NT2/D1 (cell line): ENCODE measurements at regions not wholly inside any gene's neighbourhood (a gene's known extent, or its start where the extent isn't known, plus 50 kb on each side); places are given as distances from the start of the nearest gene placed in this dataset.
A peak's percentile ranks its signal among the peaks of the same experiment; 100 is the strongest.

Experiments
- DNase-seq: peaks from one replicate; pipeline ENCODE4 v3.0.0-alpha.2; 2011; ENCODE audit warnings: low read depth, low spot score
- H3K27me3 ChIP-seq: 2 replicates; pipeline ENCODE4 v1.6.0; 2011; ENCODE audit warnings: mild to moderate bottlenecking; ENCODE audit not compliant: insufficient read length, insufficient read depth
- H3K36me3 ChIP-seq: 2 replicates; pipeline ENCODE4 v1.6.1; 2011; ENCODE audit warnings: mild to moderate bottlenecking, low read length, mixed read lengths; ENCODE audit not compliant: insufficient read depth, insufficient read length
- H3K4me1 ChIP-seq: 2 replicates; pipeline ENCODE4 v1.5.1; 2011; ENCODE audit not compliant: insufficient read depth, insufficient read length
- H3K4me3 ChIP-seq: 2 replicates; pipeline ENCODE4 v1.5.1; 2011; ENCODE audit warnings: low read depth; ENCODE audit not compliant: insufficient read length
- H3K9ac ChIP-seq: 2 replicates; pipeline ENCODE4 v1.6.0; 2011; ENCODE audit warnings: low read depth; ENCODE audit not compliant: insufficient read length
- H3K9me3 ChIP-seq: 2 replicates; pipeline ENCODE4 v1.5.1; 2011; ENCODE audit warnings: mild to moderate bottlenecking, low read length; ENCODE audit not compliant: insufficient read depth
- SUZ12 ChIP-seq: IDR thresholded peaks from 2 replicates; pipeline ENCODE4 v1.6.1; 2011; ENCODE audit not compliant: insufficient read length, insufficient read depth; ENCODE audit errors: extremely low read depth
- YY1 ChIP-seq: IDR thresholded peaks from 2 replicates; pipeline ENCODE4 v1.6.1; 2011; ENCODE audit not compliant: insufficient read length, insufficient read depth
- ZNF274 ChIP-seq: IDR thresholded peaks from 2 replicates; pipeline ENCODE4 v1.6.1; 2011; ENCODE audit warnings: mild to moderate bottlenecking, low read depth, low read length

- TF ChIP-seq YY1: no peak
- no peak for TF ChIP-seq ZNF274
- no peak for TF ChIP-seq SUZ12
- no peaks in the 10 kb centered on the region for H3K36me3 ChIP-seq
- H3K4me1 ChIP-seq: no peaks in the 10 kb centered on the region
- H3K4me3 ChIP-seq: no peak overlapping the region
- H3K9me3 ChIP-seq: no peaks in the 10 kb centered on the region
- H3K9ac ChIP-seq: no peak overlapping the region
- no peak for DNase-seq
- peaks cover 5% of the 10 kb centered on the region for H3K27me3 ChIP-seq
Measured at GRCh38 chr7:32152576-32152975, 82.4 kb upstream of the PDE1C start.

- peak; percentile 43 for DNase-seq
- no peak for TF ChIP-seq YY1
- Histone ChIP-seq H3K27me3 (peaks cover 5% of the 10 kb centered on the region), H3K36me3 (no peaks in the 10 kb centered on the region), H3K4me1 (no peaks in the 10 kb centered on the region), H3K4me3 (no peak overlapping the region), H3K9me3 (no peaks in the 10 kb centered on the region), H3K9ac (no peak overlapping the region)
Measured at GRCh38 chr7:32150589-32150988, 80.4 kb upstream of the PDE1C start.

GRCh38 chr7:32150039-32150438 is 79.8 kb upstream of the PDE1C start:
- DNase-seq: no peak
- Histone ChIP-seq H3K36me3 (no peaks in the 10 kb centered on the region), H3K9me3 (no peaks in the 10 kb centered on the region), H3K27me3 (peaks cover 5% of the 10 kb centered on the region), H3K4me1 (no peaks in the 10 kb centered on the region), H3K4me3 (no peak overlapping the region), H3K9ac (no peak overlapping the region)
- TF ChIP-seq SUZ12: no peak
- no peak for TF ChIP-seq YY1
- no peak for TF ChIP-seq ZNF274

- no peak for DNase-seq
Measured at GRCh38 chr7:32147546-32148268, 77.5 kb upstream of the PDE1C start.

GRCh38 chr7:32145911-32146310 is 75.7 kb upstream of the PDE1C start:
- Histone ChIP-seq H3K36me3 (no peaks in the 10 kb centered on the region), H3K4me1 (no peaks in the 10 kb centered on the region), H3K9ac (no peak overlapping the region), H3K27me3 (no peaks in the 10 kb centered on the region), H3K4me3 (no peak overlapping the region), H3K9me3 (no peaks in the 10 kb centered on the region)
- TF ChIP-seq YY1 (no peak), SUZ12 (no peak), ZNF274 (no peak)
- DNase-seq: no peak

More at GRCh38 chr7:32147546-32148268, 77.5 kb upstream of the PDE1C start:
- Histone ChIP-seq H3K36me3 (no peaks in the 10 kb centered on the region), H3K9me3 (no peaks in the 10 kb centered on the region), H3K4me1 (no peaks in the 10 kb centered on the region), H3K4me3 (no peak overlapping the region), H3K9ac (no peak overlapping the region), H3K27me3 (peaks cover 5% of the 10 kb centered on the region)
- TF ChIP-seq SUZ12 (no peak), ZNF274 (no peak), YY1 (no peak)

- Histone ChIP-seq H3K27me3 (no peaks in the 10 kb centered on the region), H3K4me3 (no peak overlapping the region), H3K9me3 (no peaks in the 10 kb centered on the region), H3K9ac (no peak overlapping the region), H3K36me3 (no peaks in the 10 kb centered on the region), H3K4me1 (no peaks in the 10 kb centered on the region)
- DNase-seq: no peak
- no peak for TF ChIP-seq ZNF274
- no peak for TF ChIP-seq SUZ12
- no peak for TF ChIP-seq YY1
Measured at GRCh38 chr7:32144676-32145075, 74.5 kb upstream of the PDE1C start.

- TF ChIP-seq SUZ12 (no peak), ZNF274 (no peak), YY1 (no peak)
- Histone ChIP-seq H3K4me3 (no peak overlapping the region), H3K9ac (no peak overlapping the region), H3K4me1 (no peaks in the 10 kb centered on the region), H3K9me3 (no peaks in the 10 kb centered on the region), H3K27me3 (no peaks in the 10 kb centered on the region), H3K36me3 (no peaks in the 10 kb centered on the region)
- no peak for DNase-seq
Measured at GRCh38 chr7:32143301-32143700, 73.1 kb upstream of the PDE1C start.

- Histone ChIP-seq H3K27me3 (no peaks in the 10 kb centered on the region), H3K4me3 (no peak overlapping the region), H3K4me1 (no peaks in the 10 kb centered on the region), H3K9me3 (no peaks in the 10 kb centered on the region), H3K9ac (no peak overlapping the region), H3K36me3 (no peaks in the 10 kb centered on the region)
- no peak for DNase-seq
- TF ChIP-seq YY1 (no peak), ZNF274 (no peak), SUZ12 (no peak)
Measured at GRCh38 chr7:32142649-32143048, 72.4 kb upstream of the PDE1C start.
